ENCODE measurements at regions not wholly inside any gene's neighbourhood (a gene's known extent, or its start where the extent isn't known, plus 50 kb on each side); places are given as distances from the start of the nearest gene placed in this dataset.

GRCh38 chr12:82176761-82177490 is 181.3 kb downstream of the CCDC59 start:
- TF ChIP-seq CTCF (IDR thresholded peaks at IDR 0.05) = no peak
- no peak for TF ChIP-seq POLR2A (IDR thresholded peaks at IDR 0.05)

All from thyroid gland (tissue), 4 donors.